ENCODE measurements at regions not wholly inside any gene's neighbourhood (a gene's known extent, or its start where the extent isn't known, plus 50 kb on each side); places are given as distances from the start of the nearest gene placed in this dataset.

DNA sequence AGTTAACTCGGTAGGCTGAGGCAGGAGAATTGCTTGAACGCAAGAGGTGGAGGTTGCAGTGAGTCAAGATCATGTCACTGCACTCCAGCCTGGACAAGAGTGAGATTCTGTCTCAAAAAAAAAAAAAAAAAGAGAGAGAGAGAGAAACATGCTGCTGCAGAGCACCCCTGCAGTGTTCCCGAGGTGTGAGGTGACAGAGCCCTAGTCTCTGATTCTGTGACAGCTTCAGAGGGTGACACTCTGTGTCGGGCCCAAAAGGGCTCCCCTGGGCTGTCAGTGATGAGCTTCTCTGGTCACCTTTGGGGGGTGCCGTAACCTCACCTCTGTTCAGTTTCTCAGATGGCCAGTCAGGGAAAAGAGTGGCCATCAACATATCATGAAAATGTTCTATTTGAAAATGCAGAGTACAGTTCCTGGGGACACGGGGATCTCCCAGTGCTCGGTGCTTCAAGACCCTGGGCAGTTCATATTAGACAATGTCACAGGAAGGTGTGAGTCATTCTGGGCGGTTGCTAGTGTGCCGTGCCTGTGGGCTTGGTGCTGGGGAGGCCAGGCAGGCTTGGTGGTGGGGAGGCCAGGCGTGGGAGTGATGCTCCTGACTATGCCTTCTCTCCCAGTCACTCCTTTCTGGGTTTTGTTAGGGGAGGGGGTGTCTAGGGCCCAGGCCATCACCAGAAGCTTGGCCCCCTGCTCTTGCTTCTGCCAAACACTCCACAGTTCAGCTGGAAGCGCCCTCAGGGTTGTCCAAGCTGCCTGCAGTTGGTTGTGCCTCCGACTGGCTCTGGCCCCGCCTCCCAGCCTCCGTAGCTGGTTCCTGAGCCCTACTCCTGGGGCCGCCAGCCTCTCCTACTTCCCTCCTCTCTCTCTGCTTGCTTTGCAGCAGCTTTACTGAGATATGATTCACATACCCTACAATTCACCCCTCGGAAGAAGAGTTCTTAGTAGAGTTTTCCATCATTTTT lies 52.5 kb upstream of the CLDN5 start (continued):
- TF ChIP-seq MTF1 (CRISPR knock-in tag; IDR thresholded peaks at IDR 0.05; ENCODE audit: borderline replicate concordance) = no peak
- TF ChIP-seq NCOA1 (IDR thresholded peaks at IDR 0.05; ENCODE audit: low read depth) = no peak
- no peak for TF ChIP-seq ZNF197 (CRISPR knock-in tag; IDR thresholded peaks at IDR 0.05; ENCODE audit: low read depth)
- TF ChIP-seq, protein P1, sequence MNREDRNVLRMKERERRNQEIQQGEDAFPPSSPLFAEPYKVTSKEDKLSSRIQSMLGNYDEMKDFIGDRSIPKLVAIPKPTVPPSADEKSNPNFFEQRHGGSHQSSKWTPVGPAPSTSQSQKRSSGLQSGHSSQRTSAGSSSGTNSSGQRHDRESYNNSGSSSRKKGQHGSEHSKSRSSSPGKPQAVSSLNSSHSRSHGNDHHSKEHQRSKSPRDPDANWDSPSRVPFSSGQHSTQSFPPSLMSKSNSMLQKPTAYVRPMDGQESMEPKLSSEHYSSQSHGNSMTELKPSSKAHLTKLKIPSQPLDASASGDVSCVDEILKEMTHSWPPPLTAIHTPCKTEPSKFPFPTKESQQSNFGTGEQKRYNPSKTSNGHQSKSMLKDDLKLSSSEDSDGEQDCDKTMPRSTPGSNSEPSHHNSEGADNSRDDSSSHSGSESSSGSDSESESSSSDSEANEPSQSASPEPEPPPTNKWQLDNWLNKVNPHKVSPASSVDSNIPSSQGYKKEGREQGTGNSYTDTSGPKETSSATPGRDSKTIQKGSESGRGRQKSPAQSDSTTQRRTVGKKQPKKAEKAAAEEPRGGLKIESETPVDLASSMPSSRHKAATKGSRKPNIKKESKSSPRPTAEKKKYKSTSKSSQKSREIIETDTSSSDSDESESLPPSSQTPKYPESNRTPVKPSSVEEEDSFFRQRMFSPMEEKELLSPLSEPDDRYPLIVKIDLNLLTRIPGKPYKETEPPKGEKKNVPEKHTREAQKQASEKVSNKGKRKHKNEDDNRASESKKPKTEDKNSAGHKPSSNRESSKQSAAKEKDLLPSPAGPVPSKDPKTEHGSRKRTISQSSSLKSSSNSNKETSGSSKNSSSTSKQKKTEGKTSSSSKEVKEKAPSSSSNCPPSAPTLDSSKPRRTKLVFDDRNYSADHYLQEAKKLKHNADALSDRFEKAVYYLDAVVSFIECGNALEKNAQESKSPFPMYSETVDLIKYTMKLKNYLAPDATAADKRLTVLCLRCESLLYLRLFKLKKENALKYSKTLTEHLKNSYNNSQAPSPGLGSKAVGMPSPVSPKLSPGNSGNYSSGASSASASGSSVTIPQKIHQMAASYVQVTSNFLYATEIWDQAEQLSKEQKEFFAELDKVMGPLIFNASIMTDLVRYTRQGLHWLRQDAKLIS (CRISPR knock-in tag; IDR thresholded peaks at IDR 0.05) = no peak
- no peak for TF ChIP-seq TCF15 (CRISPR knock-in tag; IDR thresholded peaks at IDR 0.05)
- peak; percentile 47 for TF ChIP-seq POU5F1 (IDR thresholded peaks at IDR 0.05; ENCODE audit: borderline replicate concordance, low read depth, low read length, partially characterized antibody)
- no peak for TF ChIP-seq CAMTA2 (CRISPR knock-in tag; conservative IDR thresholded peaks at IDR 0.05)
- TF ChIP-seq ZBTB26 (CRISPR knock-in tag; IDR thresholded peaks at IDR 0.05) = no peak
- TF ChIP-seq, protein P2, sequence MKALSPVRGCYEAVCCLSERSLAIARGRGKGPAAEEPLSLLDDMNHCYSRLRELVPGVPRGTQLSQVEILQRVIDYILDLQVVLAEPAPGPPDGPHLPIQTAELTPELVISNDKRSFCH (CRISPR knock-in tag; IDR thresholded peaks at IDR 0.05) = no peak
- TF ChIP-seq, protein P2 (tag; IDR thresholded peaks at IDR 0.05) = peak; percentile 68
- no peak for TF ChIP-seq HES1 (IDR thresholded peaks at IDR 0.05; ENCODE audit: low read depth)
- TF ChIP-seq ZNF41 (CRISPR knock-in tag; conservative IDR thresholded peaks at IDR 0.05) = no peak; the same call in 1 of the 2 replicates
- peak; percentile 31; the same call in 1 of the 2 replicates for TF ChIP-seq RNF2 (IDR thresholded peaks at IDR 0.05)
- TF ChIP-seq ARID4B (CRISPR knock-in tag; IDR thresholded peaks at IDR 0.05) = peak; percentile 31; the same call in 1 of the 2 replicates
- TF ChIP-seq DACH1 (IDR thresholded peaks at IDR 0.05; ENCODE audit: partially characterized antibody) = no peak
- no peak for TF ChIP-seq GTF2E2 (tag; IDR thresholded peaks at IDR 0.05)
